ENCODE measurements at regions not wholly inside any gene's neighbourhood (a gene's known extent, or its start where the extent isn't known, plus 50 kb on each side); places are given as distances from the start of the nearest gene placed in this dataset.

- H3K27ac Mint-ChIP-seq (ENCODE audit: unreplicated experiment): no peak overlapping the region
- no peak for TF ChIP-seq EZH2 (IDR thresholded peaks at IDR 0.05; ENCODE audit: insufficient read depth, low read length)
Measured at GRCh38 chr3:3686907-3687648, 112.2 kb upstream of the LRRN1 start.

GRCh38 chr3:3685721-3686120 lies 113.5 kb upstream of the LRRN1 start:
- Mint-ChIP-seq H3K4me3 (ENCODE audit: unreplicated experiment) (no peak overlapping the region), H3K36me3 (ENCODE audit: low read depth, unreplicated experiment) (no peaks in the 10 kb centered on the region), H3K27me3 (ENCODE audit: low read depth, unreplicated experiment) (peaks cover 2% of the 10 kb centered on the region), H3K4me1 (ENCODE audit: low read depth, unreplicated experiment) (peaks cover 4% of the 10 kb centered on the region), H3K27ac (ENCODE audit: unreplicated experiment) (no peak overlapping the region), H3K9me3 (ENCODE audit: unreplicated experiment) (peaks cover 4% of the 10 kb centered on the region)
- H3K4me2 ChIP-seq (ENCODE audit: low read length): no peak overlapping the region
- no peaks in the 10 kb centered on the region for H4K20me1 ChIP-seq (ENCODE audit: insufficient read depth, low read length)
- TF ChIP-seq EZH2 (IDR thresholded peaks at IDR 0.05; ENCODE audit: insufficient read depth, low read length) (no peak), CTCF (IDR thresholded peaks at IDR 0.05; ENCODE audit: insufficient read depth, low read depth, low read length) (no peak)
- no peaks in the 10 kb centered on the region for H3K27me3 ChIP-seq (ENCODE audit: insufficient read depth, low read length)
- H3K9ac ChIP-seq (ENCODE audit: low read length): no peak overlapping the region
- no peaks in the 10 kb centered on the region for H3K36me3 ChIP-seq (ENCODE audit: insufficient read depth, low read length)
- H3K9me3 ChIP-seq (ENCODE audit: insufficient read depth, low read depth, low read length): no peaks in the 10 kb centered on the region
- DNase-seq (ENCODE audit: low read depth) (no peak), FAIRE-seq (no peak)
- no peak overlapping the region for H3K27ac ChIP-seq (ENCODE audit: low read depth, low read length)
- no peaks in the 10 kb centered on the region for H3K79me2 ChIP-seq (ENCODE audit: insufficient read depth, low read length)
- H3K4me3 ChIP-seq (ENCODE audit: insufficient read depth, low read depth, low read length): no peak overlapping the region
- no peak overlapping the region for H2AFZ ChIP-seq (ENCODE audit: low read depth, low read length)
- H3K4me1 ChIP-seq (ENCODE audit: insufficient read depth, low read length): peaks cover 4% of the 10 kb centered on the region

More at GRCh38 chr3:3686907-3687648, 112.2 kb upstream of the LRRN1 start:
- FAIRE-seq: no peak
- peaks cover 4% of the 10 kb centered on the region for H3K9me3 Mint-ChIP-seq (ENCODE audit: unreplicated experiment)
- peaks cover 4% of the 10 kb centered on the region for H3K4me1 Mint-ChIP-seq (ENCODE audit: low read depth, unreplicated experiment)
- no peaks in the 10 kb centered on the region for H3K27me3 ChIP-seq (ENCODE audit: insufficient read depth, low read length)
- H3K4me3 Mint-ChIP-seq (ENCODE audit: unreplicated experiment): no peak overlapping the region
- H3K27ac ChIP-seq (ENCODE audit: low read depth, low read length): no peak overlapping the region
- no peak for DNase-seq (ENCODE audit: low read depth)
- no peak overlapping the region for H2AFZ ChIP-seq (ENCODE audit: low read depth, low read length)
- no peaks in the 10 kb centered on the region for H4K20me1 ChIP-seq (ENCODE audit: insufficient read depth, low read length)
- peaks cover 2% of the 10 kb centered on the region for H3K27me3 Mint-ChIP-seq (ENCODE audit: low read depth, unreplicated experiment)
- no peak overlapping the region for H3K4me3 ChIP-seq (ENCODE audit: insufficient read depth, low read depth, low read length)
- H3K4me1 ChIP-seq (ENCODE audit: insufficient read depth, low read length): peaks cover 4% of the 10 kb centered on the region
- H3K4me2 ChIP-seq (ENCODE audit: low read length): no peak overlapping the region
- H3K36me3 Mint-ChIP-seq (ENCODE audit: low read depth, unreplicated experiment): no peaks in the 10 kb centered on the region
- no peaks in the 10 kb centered on the region for H3K9me3 ChIP-seq (ENCODE audit: insufficient read depth, low read depth, low read length)
- H3K36me3 ChIP-seq (ENCODE audit: insufficient read depth, low read length): no peaks in the 10 kb centered on the region
- no peak overlapping the region for H3K9ac ChIP-seq (ENCODE audit: low read length)
- H3K79me2 ChIP-seq (ENCODE audit: insufficient read depth, low read length): no peaks in the 10 kb centered on the region

GRCh38 chr3:3683261-3683660 lies 116.0 kb upstream of the LRRN1 start:
- Mint-ChIP-seq H3K27me3 (ENCODE audit: low read depth, unreplicated experiment) (no peaks in the 10 kb centered on the region), H3K4me1 (ENCODE audit: low read depth, unreplicated experiment) (peaks cover 4% of the 10 kb centered on the region), H3K27ac (ENCODE audit: unreplicated experiment) (no peak overlapping the region), H3K36me3 (ENCODE audit: low read depth, unreplicated experiment) (no peaks in the 10 kb centered on the region), H3K4me3 (ENCODE audit: unreplicated experiment) (no peak overlapping the region), H3K9me3 (ENCODE audit: unreplicated experiment) (peaks cover 4% of the 10 kb centered on the region)
- H3K4me1 ChIP-seq (ENCODE audit: insufficient read depth, low read length): peaks cover 4% of the 10 kb centered on the region
- H3K4me3 ChIP-seq (ENCODE audit: insufficient read depth, low read depth, low read length): no peak overlapping the region
- H4K20me1 ChIP-seq (ENCODE audit: insufficient read depth, low read length): no peaks in the 10 kb centered on the region
- H2AFZ ChIP-seq (ENCODE audit: low read depth, low read length): no peak overlapping the region
- no peak overlapping the region for H3K4me2 ChIP-seq (ENCODE audit: low read length)
- no peaks in the 10 kb centered on the region for H3K36me3 ChIP-seq (ENCODE audit: insufficient read depth, low read length)
- H3K27ac ChIP-seq (ENCODE audit: low read depth, low read length): no peak overlapping the region
- H3K27me3 ChIP-seq (ENCODE audit: insufficient read depth, low read length): no peaks in the 10 kb centered on the region
- H3K9ac ChIP-seq (ENCODE audit: low read length): no peak overlapping the region
- FAIRE-seq (no peak), DNase-seq (ENCODE audit: low read depth) (peak; percentile 83)
- no peaks in the 10 kb centered on the region for H3K79me2 ChIP-seq (ENCODE audit: insufficient read depth, low read length)
- no peaks in the 10 kb centered on the region for H3K9me3 ChIP-seq (ENCODE audit: insufficient read depth, low read depth, low read length)
- TF ChIP-seq EZH2 (IDR thresholded peaks at IDR 0.05; ENCODE audit: insufficient read depth, low read length) (no peak), CTCF (IDR thresholded peaks at IDR 0.05; ENCODE audit: insufficient read depth, low read depth, low read length) (no peak)
